ENCODE measurements at regions not wholly inside any gene's neighbourhood (a gene's known extent, or its start where the extent isn't known, plus 50 kb on each side); places are given as distances from the start of the nearest gene placed in this dataset.

- TF ChIP-seq CTCF (IDR thresholded peaks at IDR 0.05; ENCODE audit: insufficient read depth, low read length, poor library complexity, severe bottlenecking) (no peak), EZH2phosphoT487 (conservative IDR thresholded peaks at IDR 0.05; ENCODE audit: low read length) (no peak)
These were observed 238.8 kb downstream of the IKZF2 start for GRCh38 chr2:212912445-212913103.
